T-cell (primary cell): ENCODE measurements at regions not wholly inside any gene's neighbourhood (a gene's known extent, or its start where the extent isn't known, plus 50 kb on each side); places are given as distances from the start of the nearest gene placed in this dataset.

Experiments
- ATAC-seq, 4 experiments: fragments of 200-7000 bp in 3 of 4; fragments of 150-1000 bp in 1 of 4; cut with Tn5 transposase; replicated peaks in 1 of 4; 1 replicate in 3 of 4; 2 replicates in 1 of 4; pipeline ENCODE4 v1.10.0; 2021; ENCODE audit warnings: moderate library complexity in 3 of 4, mild to moderate bottlenecking in 2 of 4, moderate number of reproducible peaks in 1 of 4
- CTCF ChIA-PET, 2 donors: fragments of 300-600 bp; sonication (Branson Sonifier 250); formaldehyde crosslinking; loops; one replicate each; lab custom pipeline; 2022; ENCODE audit warnings: antibody characterized with exemption in 2 of 2; lab: Charles Lee
- POLR2A ChIA-PET, 2 donors: fragments of 300-600 bp; sonication (Branson Sonifier 250); formaldehyde crosslinking; loops; one replicate each; lab custom pipeline; 2022; ENCODE audit warnings: antibody characterized with exemption in 2 of 2; lab: Charles Lee
- DNase-seq, 35 experiments: peaks; one replicate each; pipeline versions ENCODE4 v3.0.0 to v3.0.0-alpha.2; 2013 to 2023
- H3K27ac ChIP-seq: one replicate; pipeline ENCODE4 v1.5.1; 2013; ENCODE audit warnings: low read length
- H3K27me3 ChIP-seq, 2 experiments: replicated peaks in 1 of 2; 1 replicate in 1 of 2; 2 replicates in 1 of 2; pipeline versions ENCODE4 v1.6.1 to v1.7.0; 2013; ENCODE audit warnings: low read length in 1 of 2, mixed read lengths in 1 of 2; ENCODE audit not compliant: control insufficient read depth in 2 of 2, insufficient read depth in 2 of 2; ENCODE audit errors: extremely low read depth in 1 of 2
- H3K36me3 ChIP-seq, 2 donors: 1 replicate in 1 of 2; 2 replicates in 1 of 2; pipeline versions ENCODE4 v1.6.1 to v1.7.0; 2013; ENCODE audit warnings: low read length in 1 of 2; ENCODE audit not compliant: control insufficient read depth in 2 of 2, insufficient read depth in 1 of 2; ENCODE audit errors: extremely low read depth in 1 of 2
- H3K4me1 ChIP-seq, 2 experiments: 1 replicate in 1 of 2; 2 replicates in 1 of 2; pipeline versions ENCODE4 v1.6.1 to v1.7.0; 2013; ENCODE audit warnings: low read length in 2 of 2, mixed read lengths in 1 of 2; ENCODE audit not compliant: insufficient read depth in 2 of 2, control insufficient read depth in 1 of 2; ENCODE audit errors: extremely low read depth in 1 of 2
- H3K4me3 ChIP-seq, 2 donors: 1 replicate in 1 of 2; 2 replicates in 1 of 2; pipeline versions ENCODE4 v1.5.1 to v1.7.0; 2013; ENCODE audit warnings: mild to moderate bottlenecking in 2 of 2, low read length in 1 of 2, moderate library complexity in 1 of 2; ENCODE audit not compliant: control insufficient read depth in 1 of 2; ENCODE audit errors: extremely low read depth in 1 of 2
- H3K9me3 ChIP-seq: 2 replicates; pipeline ENCODE4 v1.7.0; 2013
- H3K27ac Mint-ChIP-seq, 2 donors: one replicate each; pipeline ENCODE4 v1.8.0; 2020 to 2021; ENCODE audit warnings: mild to moderate bottlenecking in 2 of 2, mixed read lengths in 2 of 2
- H3K27me3 Mint-ChIP-seq, 2 donors: one replicate each; pipeline ENCODE4 v1.8.0; 2021 to 2022; ENCODE audit warnings: mixed read lengths in 2 of 2
- H3K36me3 Mint-ChIP-seq: one replicate; pipeline ENCODE4 v1.8.0; 2021; ENCODE audit warnings: mixed read lengths
- H3K4me1 Mint-ChIP-seq, 3 donors: one replicate each; pipeline ENCODE4 v1.8.0; 2020 to 2022; ENCODE audit warnings: mixed read lengths in 3 of 3, mild to moderate bottlenecking in 1 of 3
- H3K4me3 Mint-ChIP-seq, 3 donors: one replicate each; pipeline ENCODE4 v1.8.0; 2020 to 2022; ENCODE audit warnings: mild to moderate bottlenecking in 3 of 3, mixed read lengths in 3 of 3, moderate library complexity in 3 of 3
- H3K9me3 Mint-ChIP-seq, 3 donors: one replicate each; pipeline ENCODE4 v1.8.0; 2020 to 2022; ENCODE audit warnings: mixed read lengths in 3 of 3
- WGBS: methylation state at CpG from one replicate; pipeline ENCODE4 v1.1.5; 2013; ENCODE audit warnings: missing lambda C conversion rate; ENCODE audit not compliant: insufficient coverage; 5-methylcytosine and 5-hydroxymethylcytosine counted together

GRCh38 chr14:55944757-55945156, 173.5 kb upstream of the PELI2 start:
- Mint-ChIP-seq H3K4me1 (no peaks in the 10 kb centered on the region), H3K36me3 (no peaks in the 10 kb centered on the region), H3K27me3 (peaks cover 0 to 8% of the 10 kb centered on the region in 2 donors), H3K27ac (no peak overlapping the region), H3K9me3 (no peaks in the 10 kb centered on the region), H3K4me3 (no peak overlapping the region)
- 60% methylated on average over 1 of the region's 3 CpGs for WGBS
- Histone ChIP-seq H3K27ac (no peak overlapping the region), H3K4me1 (no peaks in the 10 kb centered on the region), H3K27me3 (peaks cover 0 to 4% of the 10 kb centered on the region in 2 experiments), H3K9me3 (no peaks in the 10 kb centered on the region), H3K4me3 (no peak overlapping the region), H3K36me3 (no peaks in the 10 kb centered on the region)
- CTCF ChIA-PET, result no interaction called here
- ATAC-seq (no peak), DNase-seq (no peak)
- POLR2A ChIA-PET, result no interaction called here

- H3K9me3 Mint-ChIP-seq, result no peaks in the 10 kb centered on the region
- H3K27me3 Mint-ChIP-seq, result peaks cover 7 to 13% of the 10 kb centered on the region in 2 donors
- no peak overlapping the region for H3K27ac Mint-ChIP-seq
- no peaks in the 10 kb centered on the region for H3K36me3 ChIP-seq
- H3K27me3 ChIP-seq, result peaks cover 0 to 4% of the 10 kb centered on the region in 2 experiments
- DNase-seq (no peak), ATAC-seq (no peak)
- H3K4me1 Mint-ChIP-seq, result no peaks in the 10 kb centered on the region
- H3K36me3 Mint-ChIP-seq, result no peaks in the 10 kb centered on the region
- H3K4me3 ChIP-seq, result no peak overlapping the region
- CTCF ChIA-PET, result no interaction called here
- H3K27ac ChIP-seq, result no peak overlapping the region
- H3K9me3 ChIP-seq, result no peaks in the 10 kb centered on the region
- H3K4me3 Mint-ChIP-seq, result no peak overlapping the region
- H3K4me1 ChIP-seq, result no peaks in the 10 kb centered on the region
- POLR2A ChIA-PET, result no interaction called here
- WGBS, result 40% methylated on average over 2 of the region's 2 CpGs
Measured at GRCh38 chr14:55946231-55946630, 172.0 kb upstream of the PELI2 start.

- Histone ChIP-seq H3K4me3 (no peak overlapping the region), H3K9me3 (no peaks in the 10 kb centered on the region), H3K4me1 (no peaks in the 10 kb centered on the region), H3K27ac (no peak overlapping the region), H3K36me3 (no peaks in the 10 kb centered on the region), H3K27me3 (peaks cover 0 to 3% of the 10 kb centered on the region in 2 experiments)
- POLR2A ChIA-PET, result no interaction called here
- no peaks in the 10 kb centered on the region for H3K36me3 Mint-ChIP-seq
- no CpG with 5 or more reads among the region's 3 CpGs for WGBS
- DNase-seq (no peak), ATAC-seq (no peak)
- H3K4me1 Mint-ChIP-seq, result no peaks in the 10 kb centered on the region
- no peak overlapping the region for H3K4me3 Mint-ChIP-seq
- H3K27ac Mint-ChIP-seq, result no peak overlapping the region
- no peaks in the 10 kb centered on the region for H3K9me3 Mint-ChIP-seq
- CTCF ChIA-PET, result no interaction called here
- peaks cover 7 to 9% of the 10 kb centered on the region in 2 donors for H3K27me3 Mint-ChIP-seq
Measured at GRCh38 chr14:55948399-55948798, 169.8 kb upstream of the PELI2 start.

- no peak overlapping the region for H3K27ac ChIP-seq
- DNase-seq (no peak), ATAC-seq (no peak)
- ChIA-PET CTCF (no interaction called here), POLR2A (no interaction called here)
- H3K4me1 ChIP-seq, result no peaks in the 10 kb centered on the region
- H3K9me3 ChIP-seq, result no peaks in the 10 kb centered on the region
- WGBS, result no CpG with 5 or more reads among the region's 3 CpGs
- Mint-ChIP-seq H3K9me3 (no peaks in the 10 kb centered on the region), H3K27me3 (peaks cover 7 to 9% of the 10 kb centered on the region in 2 donors), H3K27ac (no peak overlapping the region), H3K4me1 (no peaks in the 10 kb centered on the region), H3K36me3 (no peaks in the 10 kb centered on the region), H3K4me3 (no peak overlapping the region)
- peaks cover 0 to 3% of the 10 kb centered on the region in 2 experiments for H3K27me3 ChIP-seq
- no peaks in the 10 kb centered on the region for H3K36me3 ChIP-seq
- H3K4me3 ChIP-seq, result no peak overlapping the region
Measured at GRCh38 chr14:55949708-55950107, 168.5 kb upstream of the PELI2 start.

GRCh38 chr14:55950135-55950534, 168.1 kb upstream of the PELI2 start:
- ChIA-PET CTCF (interaction anchor here in 1 of 2 donors (0.6 kb wide), 1 partner anchor 205 kb away, joined by 5 read pairs; no protein-coding TSS in a partner anchor), POLR2A (no interaction called here)
- no peak overlapping the region for H3K4me3 ChIP-seq
- DNase-seq (no peak), ATAC-seq (no peak)
- H3K4me1 ChIP-seq, result no peaks in the 10 kb centered on the region
- no peaks in the 10 kb centered on the region for H3K4me1 Mint-ChIP-seq
- no peaks in the 10 kb centered on the region for H3K36me3 Mint-ChIP-seq
- H3K9me3 Mint-ChIP-seq, result no peaks in the 10 kb centered on the region
- no peak overlapping the region for H3K27ac ChIP-seq
- H3K27ac Mint-ChIP-seq, result no peak overlapping the region
- WGBS, result 88% methylated on average over 2 of the region's 7 CpGs
- H3K27me3 ChIP-seq, result peaks cover 0 to 3% of the 10 kb centered on the region in 2 experiments
- peaks cover 7 to 9% of the 10 kb centered on the region in 2 donors for H3K27me3 Mint-ChIP-seq
- no peaks in the 10 kb centered on the region for H3K9me3 ChIP-seq
- no peaks in the 10 kb centered on the region for H3K36me3 ChIP-seq
- H3K4me3 Mint-ChIP-seq, result no peak overlapping the region

- Mint-ChIP-seq H3K27me3 (peaks cover 7% of the 10 kb centered on the region in 2 donors), H3K9me3 (no peaks in the 10 kb centered on the region), H3K36me3 (no peaks in the 10 kb centered on the region), H3K27ac (no peak overlapping the region), H3K4me1 (no peaks in the 10 kb centered on the region), H3K4me3 (no peak overlapping the region)
- Histone ChIP-seq H3K27me3 (peaks cover 0 to 3% of the 10 kb centered on the region in 2 experiments), H3K36me3 (no peaks in the 10 kb centered on the region), H3K4me3 (no peak overlapping the region), H3K9me3 (no peaks in the 10 kb centered on the region), H3K27ac (no peak overlapping the region), H3K4me1 (no peaks in the 10 kb centered on the region)
- ATAC-seq (no peak), DNase-seq (no peak)
- ChIA-PET CTCF (no interaction called here), POLR2A (no interaction called here)
- 89% methylated on average over 6 of the region's 9 CpGs for WGBS
Measured at GRCh38 chr14:55951341-55952206, 166.6 kb upstream of the PELI2 start.
